HuH-7.5 (cell line): ENCODE measurements at regions not wholly inside any gene's neighbourhood (a gene's known extent, or its start where the extent isn't known, plus 50 kb on each side); places are given as distances from the start of the nearest gene placed in this dataset.

Experiments
- DNase-seq: peaks from one replicate; pipeline ENCODE4 v3.0.0; 2011; ENCODE audit warnings: low spot score

DNA sequence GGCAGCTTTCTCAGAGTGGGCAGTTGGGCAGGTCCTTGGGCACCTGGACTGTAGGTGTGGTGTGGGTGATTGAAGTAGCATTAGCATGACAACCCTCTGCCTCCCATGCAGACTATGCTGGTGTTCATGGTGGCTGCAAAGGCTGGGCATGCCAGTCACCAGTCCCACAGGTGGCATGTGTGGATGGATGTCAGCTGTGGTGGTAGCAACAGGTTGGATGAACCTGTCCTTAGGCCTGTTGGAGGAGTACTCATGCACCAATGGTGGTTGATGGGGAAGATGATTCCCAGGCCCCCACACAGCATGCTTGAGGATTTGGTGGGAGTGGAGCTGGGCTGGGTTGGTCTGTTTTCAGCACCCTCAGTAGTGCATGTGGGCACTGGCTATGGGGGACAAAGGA lies 251.1 kb downstream of the PAX1 start:
- DNase-seq, result no peak

DNA sequence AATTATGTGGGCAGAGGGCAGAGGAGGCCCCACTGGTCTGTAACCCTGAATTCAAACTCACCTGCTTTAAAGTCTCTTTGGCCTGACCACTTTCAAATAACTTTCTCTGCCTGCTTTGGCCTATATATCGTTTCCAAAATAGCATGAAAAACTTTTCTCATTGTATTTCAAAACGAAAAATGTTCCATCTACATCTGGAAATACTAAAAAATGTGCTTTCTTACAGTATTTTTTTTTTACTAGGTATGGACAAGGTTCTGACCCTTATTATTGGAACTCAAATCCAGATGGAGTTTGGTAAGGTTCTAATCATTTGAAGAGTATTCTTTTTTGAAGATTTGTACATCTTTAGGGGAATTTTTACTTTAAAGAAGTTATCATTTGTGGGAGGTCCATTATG lies 241.9 kb downstream of the PAX1 start:
- DNase-seq, result no peak

DNA sequence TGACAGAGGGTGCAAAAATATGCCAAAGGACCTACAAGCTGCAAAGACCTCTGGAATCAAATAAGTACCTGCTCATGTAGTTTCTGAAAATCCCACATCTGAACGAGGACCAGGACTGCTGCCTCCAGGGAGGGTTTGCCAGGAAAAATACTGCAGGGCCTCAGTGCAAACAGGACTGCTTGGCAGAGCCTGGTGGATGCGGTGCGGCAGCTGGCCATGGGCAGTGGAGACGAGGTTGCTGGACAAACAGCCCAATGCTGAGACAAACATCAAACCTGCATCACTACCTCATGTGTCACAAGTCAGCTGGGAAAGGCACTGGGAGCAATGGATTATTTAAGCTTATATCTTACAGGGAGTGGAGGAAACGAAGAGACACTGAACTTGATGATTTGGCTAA lies 238.8 kb downstream of the PAX1 start:
- DNase-seq, result no peak

DNA sequence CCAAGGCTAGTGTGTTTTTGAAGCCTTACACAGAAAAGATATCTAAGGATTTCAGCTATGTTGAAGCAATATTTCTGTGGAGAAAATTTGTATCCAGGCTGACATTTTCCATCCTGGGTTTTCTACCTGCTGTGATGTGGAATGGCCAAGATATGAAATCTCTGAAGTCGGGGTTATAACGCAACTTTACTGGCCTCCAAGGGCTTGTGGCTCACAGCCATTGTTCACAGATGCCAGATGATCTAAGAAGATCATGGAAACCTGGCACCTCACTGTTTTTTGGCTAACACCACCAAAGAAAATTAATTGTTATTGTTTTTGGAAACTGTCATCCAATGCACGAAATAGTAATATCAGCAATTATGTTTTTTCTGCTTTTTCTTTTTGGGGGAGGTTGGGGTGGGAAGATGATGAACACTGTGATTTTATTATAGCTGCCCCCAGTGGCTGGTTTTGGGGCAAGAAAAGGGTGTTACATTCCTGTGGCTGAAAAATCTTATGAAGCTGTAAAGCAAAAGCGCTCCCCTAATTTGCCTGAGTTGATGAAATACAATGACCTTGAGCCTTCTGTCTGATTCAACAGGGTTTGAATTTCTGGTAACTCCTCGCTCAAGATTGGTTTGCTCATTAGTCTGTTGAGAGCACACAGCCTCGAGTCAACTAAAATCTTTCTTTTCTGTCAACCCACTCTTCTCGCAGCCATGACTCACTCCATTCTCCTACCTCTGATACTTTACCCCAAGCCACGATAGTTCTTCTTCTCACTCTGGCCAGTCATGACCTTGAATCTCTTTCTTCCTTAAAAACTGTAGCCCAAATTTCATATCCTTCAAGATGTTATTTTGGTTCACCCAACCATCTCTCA lies 236.7 kb downstream of the PAX1 start:
- no peak for DNase-seq

DNA sequence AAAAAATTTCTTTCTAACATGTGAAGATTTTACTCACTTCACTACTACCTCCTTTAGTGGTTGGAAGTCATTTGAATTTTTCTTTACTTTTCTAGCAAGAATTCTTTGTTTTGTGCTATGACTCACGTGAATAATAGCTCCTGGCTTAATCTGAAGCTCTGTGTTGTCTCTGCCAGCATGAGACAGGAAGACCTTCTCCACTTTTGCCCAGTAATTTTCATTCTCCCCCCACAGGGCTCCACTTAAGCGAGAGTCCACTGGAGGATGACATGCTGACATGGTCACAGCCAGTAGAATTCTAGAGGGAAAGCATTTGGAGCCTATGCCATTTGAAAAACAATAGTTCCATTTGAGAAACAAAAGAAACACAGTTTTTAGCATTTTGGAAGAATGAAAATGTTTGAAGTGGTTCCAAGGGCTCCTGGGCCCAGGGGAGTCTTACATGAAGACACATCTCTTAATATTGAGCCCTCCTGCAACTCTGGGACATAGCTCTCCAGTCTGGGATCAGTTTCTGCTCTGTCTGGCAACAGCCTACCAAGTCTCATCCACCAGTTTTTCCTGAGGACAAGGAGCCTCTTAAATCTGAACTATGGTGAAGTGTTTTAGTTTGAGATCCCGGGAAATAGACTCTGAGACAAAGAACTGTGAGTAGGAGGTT lies 231.4 kb downstream of the PAX1 start:
- DNase-seq, result no peak

DNA sequence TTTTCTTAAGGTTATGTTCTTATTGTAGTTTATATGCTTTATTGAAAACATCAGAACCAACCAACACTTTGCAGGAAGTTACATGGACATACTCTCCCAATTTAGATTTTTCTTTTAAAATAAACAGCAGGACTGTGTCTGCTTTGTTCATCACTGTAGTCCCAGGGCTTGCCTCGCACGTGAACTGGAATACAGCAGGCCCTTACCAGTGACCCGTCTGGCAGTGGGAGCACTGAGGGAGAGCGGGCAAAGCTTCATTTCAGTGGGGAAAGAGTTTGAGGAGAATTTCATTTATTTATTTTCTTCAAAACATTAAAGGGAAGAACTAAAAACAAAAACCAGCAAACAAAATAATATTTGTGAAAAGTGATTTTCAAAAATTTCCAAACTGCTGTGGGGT lies 230.8 kb downstream of the PAX1 start:
- no peak for DNase-seq

DNA sequence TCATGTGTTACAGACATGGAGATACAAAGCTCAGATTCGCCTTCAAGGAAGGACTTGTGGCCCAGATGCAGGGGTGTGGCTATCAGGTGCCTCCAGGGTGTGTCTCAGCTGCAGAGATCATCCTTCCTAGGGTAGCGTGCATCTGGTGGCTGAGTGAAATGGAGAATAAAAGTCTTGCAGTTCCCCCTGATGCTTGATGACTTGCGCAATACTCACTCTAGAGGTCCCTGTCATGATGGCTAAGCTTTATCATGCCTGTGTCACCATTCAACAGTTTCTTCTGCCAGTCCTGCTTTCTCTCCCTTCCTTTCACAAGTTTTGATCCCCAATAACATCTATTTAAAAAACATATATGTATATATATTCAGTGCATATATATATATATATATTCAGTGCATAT lies 228.1 kb downstream of the PAX1 start:
- no peak for DNase-seq

DNA sequence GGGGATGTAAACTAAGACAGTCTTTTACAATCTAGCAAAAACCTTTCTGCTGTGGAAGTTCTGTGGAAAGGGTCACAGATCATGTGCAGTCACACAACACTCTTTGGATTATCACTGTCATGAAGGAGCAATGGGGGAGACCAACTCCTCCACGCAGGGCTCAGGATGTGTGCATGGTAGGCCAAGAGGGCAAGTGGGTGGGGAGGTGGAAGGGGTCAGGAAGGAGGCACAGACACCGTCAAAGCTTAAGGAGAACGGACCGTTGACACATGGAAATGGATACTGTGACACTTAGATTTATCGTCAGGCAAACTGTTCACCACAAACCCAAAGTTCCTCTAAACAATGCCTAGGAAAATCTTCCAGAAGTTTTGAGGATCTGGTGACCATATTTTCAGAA lies 215.8 kb downstream of the PAX1 start:
- no peak for DNase-seq

DNA sequence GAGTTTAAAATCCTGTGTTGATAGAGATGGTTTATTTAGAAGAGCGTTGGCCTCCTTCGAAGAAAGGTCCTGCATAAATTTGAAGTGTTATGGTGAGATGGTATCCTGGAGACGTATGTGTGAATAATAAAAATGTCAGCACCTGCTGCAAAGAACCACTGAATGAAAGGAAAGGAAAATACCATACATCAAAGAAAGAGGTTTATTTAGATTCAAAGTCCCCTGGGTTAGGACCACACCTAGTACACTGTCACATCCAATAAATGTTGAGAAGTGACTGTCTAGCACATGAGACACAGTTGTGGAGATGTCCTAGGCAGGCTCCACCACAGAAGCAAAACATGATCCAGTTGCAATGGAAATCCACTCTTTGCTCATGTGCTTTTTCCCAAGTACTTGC lies 214.7 kb downstream of the PAX1 start:
- no peak for DNase-seq

DNA sequence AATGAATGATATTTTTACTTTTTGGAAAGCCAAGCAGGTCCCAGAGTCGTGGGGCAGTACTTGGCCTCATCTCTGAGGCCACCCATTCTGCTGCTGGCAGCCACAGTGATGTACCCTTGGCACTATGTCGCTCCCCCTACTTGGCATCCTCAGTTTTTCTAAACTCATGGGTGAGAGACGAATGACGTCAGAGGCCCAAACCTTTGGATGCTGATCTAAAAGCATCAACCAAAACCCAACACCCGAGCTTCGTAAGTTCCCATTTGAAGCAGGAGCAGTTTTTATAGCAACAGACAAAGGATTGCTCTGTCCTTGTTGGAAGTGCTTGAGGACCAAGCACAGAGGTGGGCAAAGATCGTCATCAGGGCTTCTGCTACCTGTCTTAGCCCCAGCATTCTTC lies 212.9 kb downstream of the PAX1 start:
- no peak for DNase-seq

DNA sequence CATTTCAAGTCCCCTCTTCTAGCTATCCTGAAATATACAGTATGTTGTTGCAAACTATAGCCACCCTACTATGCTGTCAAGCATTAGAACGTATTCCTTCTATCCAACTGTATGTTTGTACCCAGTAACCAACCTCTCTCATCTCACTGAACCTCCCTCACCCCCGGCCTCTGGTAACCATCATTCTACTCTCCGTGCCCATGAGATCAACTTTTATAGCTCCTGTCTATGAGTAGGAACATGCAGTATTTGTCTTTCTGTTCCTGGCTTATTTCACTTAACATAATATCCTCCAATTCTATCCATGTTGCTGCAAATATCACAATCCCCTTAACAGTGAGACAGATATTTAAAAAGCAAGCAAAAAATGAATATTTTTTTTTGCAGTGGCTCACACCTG lies 196.9 kb downstream of the PAX1 start:
- DNase-seq, result no peak

DNA sequence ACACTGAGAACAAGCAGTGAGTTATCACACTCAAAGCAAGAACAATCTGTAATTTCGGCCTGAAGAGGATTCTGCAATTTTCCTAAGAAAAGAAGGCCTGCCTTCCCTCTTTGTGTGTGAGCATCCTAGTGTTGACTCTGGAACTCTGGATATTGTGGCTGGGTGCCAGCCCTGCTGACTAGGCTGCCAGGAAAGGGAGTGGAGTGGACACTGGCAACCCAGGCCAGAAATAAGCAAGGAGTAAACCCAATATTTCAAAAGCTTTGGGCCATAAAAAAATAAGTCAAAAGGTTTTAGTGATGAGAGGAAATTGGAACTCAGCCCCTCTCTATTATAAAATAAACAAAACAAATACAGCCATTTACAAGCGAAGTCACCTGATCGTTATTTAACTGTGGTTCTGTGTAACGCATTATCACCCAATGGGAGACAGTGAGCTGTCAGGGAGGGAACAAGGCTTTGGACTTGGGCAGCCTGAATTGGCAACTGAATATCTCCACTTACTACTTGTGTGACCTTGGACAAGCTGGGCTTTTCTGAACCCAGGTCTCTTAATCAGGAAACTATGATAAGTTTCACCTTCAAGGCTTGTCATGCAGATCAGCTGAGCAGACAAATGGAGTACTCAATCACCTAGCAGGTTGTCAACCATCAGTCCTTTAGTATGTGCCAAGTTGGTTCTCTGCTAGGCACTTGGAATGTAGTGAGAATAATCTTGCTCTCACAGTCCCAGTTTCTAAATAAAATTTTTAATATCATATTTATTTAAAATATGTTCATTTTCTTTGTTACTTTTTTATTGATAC lies 196.2 kb downstream of the PAX1 start:
- DNase-seq, result no peak

DNA sequence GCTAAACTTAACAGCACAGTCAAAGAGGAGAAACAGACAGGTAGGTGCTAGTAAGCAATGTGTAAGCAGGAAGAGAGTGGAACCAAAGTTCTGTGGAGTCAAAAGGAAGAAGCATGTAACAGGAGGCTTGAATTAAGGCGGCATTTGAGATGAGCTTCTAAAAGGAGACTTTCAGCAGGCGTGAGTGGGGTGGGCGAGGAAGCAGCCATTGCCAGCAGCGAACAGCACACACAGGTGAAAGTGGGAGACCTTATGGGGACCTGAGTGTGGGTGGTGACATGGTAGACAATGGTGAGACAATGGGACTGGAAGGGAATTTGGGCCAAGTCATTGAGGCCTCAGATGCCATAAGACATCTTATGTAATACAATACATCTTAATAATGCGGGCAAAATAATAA lies 195.0 kb downstream of the PAX1 start:
- DNase-seq, result no peak

DNA sequence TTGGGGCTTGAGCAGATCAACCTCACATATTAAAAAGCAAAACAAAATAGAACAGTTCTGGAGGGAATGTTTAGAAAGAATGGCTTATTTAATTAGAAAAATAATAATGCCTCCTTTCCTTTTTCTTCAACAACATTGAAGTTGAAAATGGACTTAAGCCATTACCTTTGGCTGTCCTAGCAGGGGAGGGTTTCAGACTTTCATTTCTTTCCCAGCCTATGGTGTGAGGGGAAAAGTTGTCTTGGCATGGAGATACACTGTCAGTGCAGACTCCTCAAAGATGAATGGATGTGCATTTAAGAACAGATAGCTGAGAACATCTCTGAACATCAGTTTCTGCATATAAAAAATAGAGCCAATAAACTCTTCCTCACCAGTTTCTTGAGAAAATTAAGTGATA lies 169.5 kb downstream of the PAX1 start:
- no peak for DNase-seq

DNA sequence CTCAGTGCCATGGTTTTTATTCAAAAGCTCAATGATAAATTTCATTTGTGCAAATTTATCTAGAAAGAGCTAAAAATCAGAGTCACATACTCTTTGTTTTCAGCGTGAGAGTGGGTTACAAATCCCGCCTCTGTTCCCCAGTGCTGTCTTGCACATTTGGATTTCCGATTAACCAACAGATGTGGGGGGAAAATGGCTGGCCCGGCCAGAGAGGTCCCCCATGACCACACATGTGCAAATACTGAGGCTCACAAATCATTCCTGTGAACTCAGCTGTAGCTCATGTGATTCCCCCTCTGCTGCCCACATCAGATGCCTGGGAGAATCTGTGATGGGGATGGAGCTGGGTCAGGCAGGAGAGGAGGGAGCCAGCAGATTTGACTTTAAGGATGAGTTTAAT lies 168.7 kb downstream of the PAX1 start:
- no peak for DNase-seq

DNA sequence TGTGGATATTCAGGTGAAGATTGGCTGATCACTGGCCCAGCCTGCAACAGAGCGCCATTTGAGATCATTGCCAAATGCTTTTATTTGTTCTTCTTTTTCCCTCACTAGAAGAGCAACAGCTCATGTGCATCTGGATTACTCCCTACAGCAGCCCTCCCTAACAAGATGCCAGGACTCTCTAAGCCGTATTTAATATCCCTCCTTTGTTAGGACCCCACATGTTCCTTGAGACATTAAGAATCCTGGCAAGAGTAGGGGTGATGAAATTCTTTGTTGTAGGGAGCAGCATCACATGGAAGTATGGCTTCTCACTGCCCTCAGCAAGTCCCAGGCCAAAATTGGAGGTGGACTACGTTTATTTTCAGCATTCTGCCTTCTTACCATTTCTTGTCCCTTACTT lies 167.8 kb downstream of the PAX1 start:
- no peak for DNase-seq

DNA sequence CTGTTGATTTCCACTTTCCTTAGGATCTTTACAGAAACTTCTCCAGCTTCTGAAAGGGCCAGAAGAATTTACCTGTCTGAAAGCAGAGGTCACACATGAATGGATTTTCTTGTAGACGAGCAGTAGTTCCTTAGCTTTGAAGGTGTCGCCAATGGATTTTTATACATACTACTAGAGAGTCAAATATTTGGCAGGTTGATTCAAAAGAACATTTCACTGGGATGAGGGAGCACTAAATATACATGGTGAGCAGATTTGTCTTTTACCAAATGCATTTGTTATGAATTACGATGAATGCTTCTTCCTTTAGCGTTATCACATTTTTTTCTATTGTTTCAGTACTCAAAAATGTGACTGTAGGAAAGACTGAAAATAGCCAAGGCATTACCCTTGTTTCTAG lies 162.3 kb downstream of the PAX1 start:
- no peak for DNase-seq

DNA sequence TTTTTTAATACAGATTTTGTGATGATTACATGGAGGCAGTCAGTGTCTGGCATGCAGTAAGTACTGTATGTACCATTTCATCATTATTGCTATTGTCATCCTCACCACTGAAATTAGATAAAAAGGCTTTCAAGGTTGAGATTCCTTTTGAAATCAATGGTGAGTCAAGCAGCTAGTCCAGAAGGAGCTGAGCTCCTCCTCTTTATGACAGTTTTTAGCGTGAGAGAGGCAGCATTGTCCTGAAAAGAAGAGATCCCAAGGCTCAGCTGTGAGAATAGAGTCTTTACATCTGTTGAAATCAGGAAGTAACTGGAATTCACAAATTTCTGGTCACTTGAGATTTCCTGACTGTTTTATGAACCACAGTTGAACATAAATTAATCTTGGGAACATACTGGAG lies 161.9 kb downstream of the PAX1 start:
- no peak for DNase-seq

DNA sequence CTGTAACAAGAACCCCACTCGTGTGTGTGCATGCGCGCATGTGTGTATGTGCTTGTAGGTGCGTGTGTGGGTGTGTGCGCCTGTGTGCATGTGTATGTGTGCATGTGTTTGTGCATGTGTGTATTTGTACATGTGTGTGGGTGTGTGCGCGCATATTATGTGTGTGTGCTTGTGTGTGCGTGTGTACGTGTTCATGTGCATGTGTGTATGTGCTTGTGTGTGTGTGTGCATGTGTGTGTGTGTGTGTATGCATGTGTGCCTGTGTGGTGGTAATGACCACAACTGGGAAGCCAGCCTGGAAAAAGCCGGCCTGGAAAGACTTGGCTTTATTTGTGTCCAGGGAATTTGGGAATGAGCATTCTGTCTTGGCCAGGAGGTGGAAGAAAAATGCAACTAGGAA lies 157.5 kb downstream of the PAX1 start:
- no peak for DNase-seq

DNA sequence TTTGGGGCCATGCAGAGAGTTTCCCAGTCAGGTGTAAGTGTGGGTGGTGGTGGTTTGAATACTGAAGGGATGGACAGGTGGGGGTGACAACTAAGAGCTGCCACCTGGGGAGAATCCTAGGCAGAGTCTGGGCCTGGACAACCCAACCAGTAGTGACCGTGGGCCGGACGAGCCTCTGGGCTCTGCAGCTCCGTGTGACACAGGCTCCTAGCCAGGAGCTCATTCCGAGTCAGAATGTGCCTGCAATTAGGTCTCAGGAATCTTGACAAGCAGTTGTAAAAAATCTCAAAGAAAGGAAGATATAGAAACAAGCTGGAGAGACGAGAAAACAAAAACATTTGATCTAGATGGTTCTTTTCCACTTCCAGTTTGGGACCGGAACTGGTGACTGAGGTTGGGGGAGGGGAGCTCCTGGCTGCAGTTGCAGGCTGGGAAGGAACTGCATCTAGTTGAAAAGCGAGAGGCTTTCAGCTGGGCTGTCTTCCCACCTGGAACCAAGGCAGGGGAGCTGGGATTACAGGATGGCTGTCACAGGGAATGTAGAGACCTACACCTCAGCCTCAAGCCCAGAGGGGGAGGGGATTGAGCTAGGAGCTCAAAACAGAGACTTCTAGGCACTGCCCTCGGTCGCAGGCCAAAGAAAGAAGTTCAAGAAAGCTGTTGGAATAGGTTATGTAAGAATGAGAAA lies 156.9 kb downstream of the PAX1 start:
- DNase-seq, result no peak

DNA sequence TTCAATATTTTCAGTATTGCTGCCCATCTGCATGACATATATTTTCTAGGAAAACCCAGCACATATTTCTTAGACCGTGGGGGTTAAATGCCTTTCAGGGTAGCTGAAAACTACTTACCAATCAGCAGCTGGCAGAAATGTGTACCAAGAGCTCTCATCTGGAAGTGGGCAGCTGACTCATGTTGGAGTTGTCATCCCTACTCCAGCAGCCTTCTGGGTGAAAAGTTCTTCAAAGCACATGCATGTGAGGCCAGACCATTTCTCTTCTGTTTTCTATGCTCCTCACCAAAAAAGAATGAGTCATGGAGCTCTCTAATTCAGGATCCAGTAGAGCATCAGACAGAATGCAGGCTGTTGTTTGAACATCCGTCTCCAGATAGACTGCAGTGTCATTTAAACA lies 135.5 kb downstream of the PAX1 start:
- DNase-seq, result no peak

DNA sequence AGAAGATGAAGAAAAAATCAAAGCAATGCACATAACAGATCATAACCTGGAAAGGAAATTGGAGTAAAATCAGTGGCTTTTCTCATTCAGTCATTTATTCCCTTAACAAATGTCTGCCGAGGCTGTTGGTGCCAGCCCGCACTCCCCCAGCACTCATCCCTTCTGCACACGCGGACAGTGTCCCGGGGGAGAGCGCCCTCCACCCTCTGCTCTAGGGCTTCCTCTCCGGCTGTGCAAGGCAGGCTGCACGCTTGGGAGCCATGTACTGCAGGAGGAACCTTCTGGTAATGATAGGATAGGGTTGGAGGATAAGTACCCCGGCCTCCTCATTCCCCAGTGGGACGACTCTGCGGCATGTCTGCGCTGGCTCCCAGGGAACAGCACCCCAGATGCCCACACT lies 134.5 kb downstream of the PAX1 start:
- no peak for DNase-seq

DNA sequence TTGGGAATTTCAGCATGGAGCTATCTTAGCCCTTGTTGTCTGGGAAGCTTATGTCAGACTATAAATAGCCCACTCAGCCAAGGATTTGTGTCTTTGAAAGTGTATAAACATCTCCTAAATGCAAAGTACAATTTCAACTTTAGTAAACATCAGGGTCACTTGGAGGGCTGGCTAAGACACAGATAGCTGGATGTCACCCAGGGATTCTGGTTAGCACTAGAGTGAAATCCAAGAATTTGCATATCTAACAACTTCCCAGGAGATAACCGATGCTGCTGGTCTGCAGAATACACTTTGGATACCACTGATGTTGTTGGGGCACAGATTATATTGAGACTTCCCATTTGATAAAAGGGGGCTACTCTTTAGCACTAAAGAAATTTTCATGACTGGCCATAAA lies 130.9 kb downstream of the PAX1 start:
- no peak for DNase-seq
